ENCODE measurements at regions not wholly inside any gene's neighbourhood (a gene's known extent, or its start where the extent isn't known, plus 50 kb on each side); places are given as distances from the start of the nearest gene placed in this dataset.
"Not testable (repeated sequence)": the region's sequence is repeated elsewhere in the genome, so short reads cannot be mapped to it uniquely, and the experiment has no call there.

DNA sequence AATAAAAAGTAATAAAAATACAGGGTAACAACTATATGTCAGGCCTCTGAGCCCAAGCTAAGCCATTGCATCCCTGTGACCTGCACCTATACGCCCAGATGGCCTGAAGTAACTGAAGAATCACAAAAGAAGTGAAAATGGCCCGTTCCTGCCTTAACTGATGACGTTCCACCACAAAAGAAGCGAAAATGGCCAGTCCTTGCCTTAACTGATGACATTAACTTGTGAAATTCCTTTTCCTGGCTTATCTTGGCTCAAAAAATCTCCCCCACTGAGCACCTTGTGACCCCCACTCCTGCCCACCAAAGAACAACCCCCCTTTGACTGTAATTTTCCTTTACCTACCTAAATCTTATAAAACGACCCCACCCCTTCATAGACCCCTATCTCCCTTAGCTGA is 963.8 kb downstream of the FAM181B start:
- H3K9ac ChIP-seq (replicated peaks in 1 of 4; ENCODE audit: extremely low read depth in 1 of 4, low read depth in 3 of 4, low read length in 3 of 4); H4K91ac ChIP-seq (replicated peaks; ENCODE audit: insufficient read length, low read length); H3K23me2 ChIP-seq (ENCODE audit: low read depth, low read length); H2AFZ ChIP-seq (ENCODE audit: low read length); H3K23ac ChIP-seq (ENCODE audit: insufficient read length); H3K4ac ChIP-seq (replicated peaks; ENCODE audit: insufficient read length, low read depth, low read length); H3K79me1 ChIP-seq (ENCODE audit: low read depth, low read length); H3K14ac ChIP-seq (ENCODE audit: insufficient read length); H3K79me2 ChIP-seq (ENCODE audit: control insufficient read depth in 1 of 2, insufficient read depth in 2 of 2, low read length in 2 of 2); H3K4me1 ChIP-seq (replicated peaks in 1 of 4; ENCODE audit: control insufficient read depth in 3 of 4, insufficient read depth in 4 of 4, low read length in 3 of 4); H3K18ac ChIP-seq (ENCODE audit: extremely low read depth, low read length); H4K5ac ChIP-seq (ENCODE audit: insufficient read length, low read depth, low read length); H2BK120ac ChIP-seq (replicated peaks; ENCODE audit: low read depth, low read length); H3K36me3 ChIP-seq (ENCODE audit: control insufficient read depth in 2 of 4, insufficient read depth in 4 of 4, low read length in 3 of 4); H3K56ac ChIP-seq (replicated peaks; ENCODE audit: insufficient read length, low read depth, low read length); H2AK5ac ChIP-seq (ENCODE audit: low read depth, low read length); H3K4me3 ChIP-seq (ENCODE audit: extremely low read depth in 1 of 4, insufficient read depth in 2 of 4, low read depth in 3 of 4, low read length in 4 of 4); H4K8ac ChIP-seq (ENCODE audit: extremely low read depth, insufficient read depth, low read length); H2BK5ac ChIP-seq (ENCODE audit: low read depth, low read length); DNase-seq (ENCODE audit: low read depth in 1 of 2, low spot score in 2 of 2); CTCF ChIA-PET (ENCODE audit: partially characterized antibody); H2BK20ac ChIP-seq (ENCODE audit: low read length); H2BK12ac ChIP-seq (ENCODE audit: low read depth, low read length); H3K9me3 ChIP-seq (ENCODE audit: insufficient read depth in 2 of 2, low read depth in 1 of 2, low read length in 1 of 2); H3K27ac ChIP-seq (ENCODE audit: low read depth, low read length); POLR2A ChIA-PET (ENCODE audit: partially characterized antibody); H2BK15ac ChIP-seq (ENCODE audit: low read length); H3K4me2 ChIP-seq (ENCODE audit: insufficient read depth in 1 of 2, low read depth in 2 of 2, low read length in 2 of 2); FAIRE-seq; H3K27me3 ChIP-seq (replicated peaks in 1 of 4; ENCODE audit: control insufficient read depth in 3 of 4, extremely low read depth in 1 of 4, insufficient read depth in 3 of 4, low read length in 3 of 4); H4K20me1 ChIP-seq (replicated peaks in 1 of 2; ENCODE audit: control insufficient read depth in 1 of 2, insufficient read depth in 2 of 2, low read length in 2 of 2): not testable (repeated sequence)
- WGBS, 2 experiments (ENCODE audit: extremely low coverage in 1 of 2, insufficient coverage in 1 of 2, insufficient read length in 1 of 2, insufficient replicate concordance in 2 of 2, low coverage in 1 of 2, low lambda C conversion rate in 2 of 2, missing lambda C conversion rate in 1 of 2), result 84 to 100% methylated on average over 1 to 3 of the region's 5 CpGs

Measured in H1 (cell line).